PC-3 (cell line): ENCODE measurements at regions not wholly inside any gene's neighbourhood (a gene's known extent, or its start where the extent isn't known, plus 50 kb on each side); places are given as distances from the start of the nearest gene placed in this dataset.

Experiments
- CTCF ChIP-seq: fragments of 300-600 bp; sonication (generic); conservative IDR thresholded peaks from 2 replicates; pipeline ENCODE4 v1.5.1; 2017; ENCODE audit warnings: antibody characterized with exemption, low read depth, mild to moderate bottlenecking, low read length
- EZH2 ChIP-seq: fragments of 300-600 bp; sonication (generic); IDR thresholded peaks from one replicate; pipeline ENCODE4 v1.6.1; 2017; ENCODE audit warnings: antibody characterized with exemption, mild to moderate bottlenecking, low read length; ENCODE audit not compliant: unreplicated experiment
- EZH2phosphoT487 ChIP-seq: fragments of 300-600 bp; sonication (generic); IDR thresholded peaks from 2 replicates; pipeline ENCODE4 v1.6.1; 2018; ENCODE audit warnings: mild to moderate bottlenecking, antibody characterized with exemption, low read length, borderline replicate concordance

GRCh38 chr16:86702824-86703588 lies 124.7 kb downstream of the FOXL1 start:
- TF ChIP-seq CTCF (no peak), EZH2 (no peak), EZH2phosphoT487 (no peak)
